Activated gamma-delta T cell treated with Interleukin-2 at 50 U/mL for 16 hours (primary cell): ENCODE measurements at regions not wholly inside any gene's neighbourhood (a gene's known extent, or its start where the extent isn't known, plus 50 kb on each side); places are given as distances from the start of the nearest gene placed in this dataset.

Experiments
- DNase-seq: peaks from one replicate; pipeline ENCODE4 v3.0.0-alpha.2; 2020

GRCh38 chr17:79500745-79501618, 109.9 kb downstream of the RBFOX3 start:
- DNase-seq = no peak

GRCh38 chr17:79498854-79499253, 112.0 kb downstream of the RBFOX3 start:
- no peak for DNase-seq

- no peak for DNase-seq
Observed at GRCh38 chr17:79497777-79498348, 113.0 kb downstream of the RBFOX3 start.

- DNase-seq = no peak
Observed at GRCh38 chr17:79496422-79497005, 114.3 kb downstream of the RBFOX3 start.

GRCh38 chr17:79495665-79496064, 115.2 kb downstream of the RBFOX3 start:
- DNase-seq = no peak

GRCh38 chr17:79491006-79491405, 119.8 kb downstream of the RBFOX3 start:
- DNase-seq = no peak

- no peak for DNase-seq
Observed at GRCh38 chr17:79490530-79490929, 120.3 kb downstream of the RBFOX3 start.

GRCh38 chr17:79487149-79487548, 123.7 kb downstream of the RBFOX3 start:
- no peak for DNase-seq

- no peak for DNase-seq
Observed at GRCh38 chr17:79485991-79486390, 124.9 kb downstream of the RBFOX3 start.

GRCh38 chr17:79485419-79485985, 125.3 kb downstream of the RBFOX3 start:
- no peak for DNase-seq

- no peak for DNase-seq
Observed at GRCh38 chr17:79484600-79485418, 126.0 kb downstream of the RBFOX3 start.

- no peak for DNase-seq
Observed at GRCh38 chr17:79483842-79484241, 127.0 kb downstream of the RBFOX3 start.

GRCh38 chr17:79482727-79483521, 127.9 kb downstream of the RBFOX3 start:
- DNase-seq = no peak

- DNase-seq = no peak
Observed at GRCh38 chr17:79479876-79480275, 131.0 kb downstream of the RBFOX3 start.

GRCh38 chr17:79478841-79479240, 132.0 kb downstream of the RBFOX3 start:
- DNase-seq = no peak

- no peak for DNase-seq
Observed at GRCh38 chr17:79478051-79478461, 132.8 kb downstream of the RBFOX3 start.

GRCh38 chr17:79476074-79476652, 134.7 kb downstream of the RBFOX3 start:
- no peak for DNase-seq

GRCh38 chr17:79473876-79474440, 136.9 kb downstream of the RBFOX3 start:
- DNase-seq = no peak

- no peak for DNase-seq
Observed at GRCh38 chr17:79473111-79473875, 137.6 kb downstream of the RBFOX3 start.

GRCh38 chr17:79470754-79471153, 140.1 kb downstream of the RBFOX3 start:
- no peak for DNase-seq
